NB4 (cell line): ENCODE measurements at regions not wholly inside any gene's neighbourhood (a gene's known extent, or its start where the extent isn't known, plus 50 kb on each side); places are given as distances from the start of the nearest gene placed in this dataset.
"Not testable (repeated sequence)": the region's sequence is repeated elsewhere in the genome, so short reads cannot be mapped to it uniquely, and the experiment has no call there.

Source experiments
- CTCF ChIP-seq: IDR thresholded peaks from one replicate; pipeline ENCODE4 v1.5.1; 2012; ENCODE audit warnings: low read depth, low read length
- MYC ChIP-seq: IDR thresholded peaks from 2 replicates; pipeline ENCODE4 v1.6.1; 2011; ENCODE audit warnings: low read depth, low read length
- POLR2A ChIP-seq: IDR thresholded peaks from 2 replicates; pipeline ENCODE4 v1.6.1; 2011; ENCODE audit warnings: mild to moderate bottlenecking; ENCODE audit not compliant: insufficient read length; ENCODE audit errors: extremely low read depth
- TF ChIP-seq, protein P1 (sequence below): IDR thresholded peaks from 2 replicates; pipeline ENCODE4 v1.6.1; 2011; ENCODE audit warnings: low read depth, low read length

DNA sequence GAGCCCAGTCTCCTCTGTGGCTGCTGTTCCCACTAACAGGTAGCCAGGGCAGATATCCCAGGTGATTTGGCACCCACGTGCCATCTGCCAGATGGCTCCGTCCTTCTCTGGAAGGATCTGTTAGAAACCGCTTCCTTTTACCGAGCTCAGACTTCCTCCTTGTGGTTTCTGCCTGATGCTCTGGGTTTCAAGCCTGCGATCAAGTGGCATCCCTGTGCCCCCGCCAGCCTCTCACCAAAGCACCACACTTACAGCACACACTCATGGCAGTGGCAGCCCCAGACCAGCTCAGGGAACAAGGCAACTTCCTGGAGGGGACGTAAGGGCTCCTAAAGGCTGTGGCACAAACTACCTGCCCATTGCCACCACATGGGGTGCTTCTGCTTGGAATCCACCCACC is 333.1 kb upstream of the ZNF722 start:
- TF ChIP-seq CTCF, POLR2A, MYC: not testable (repeated sequence)
- TF ChIP-seq, protein P1, sequence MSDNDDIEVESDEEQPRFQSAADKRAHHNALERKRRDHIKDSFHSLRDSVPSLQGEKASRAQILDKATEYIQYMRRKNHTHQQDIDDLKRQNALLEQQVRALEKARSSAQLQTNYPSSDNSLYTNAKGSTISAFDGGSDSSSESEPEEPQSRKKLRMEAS: not testable (repeated sequence)
